Nephron (organoid): ENCODE measurements at regions not wholly inside any gene's neighbourhood (a gene's known extent, or its start where the extent isn't known, plus 50 kb on each side); places are given as distances from the start of the nearest gene placed in this dataset.
A peak's percentile ranks its signal among the peaks of the same experiment; 100 is the strongest.

Source experiments
- H3K27ac Mint-ChIP-seq, 3 experiments: 2 replicates each; pipeline ENCODE4 v1.8.0; 2020; ENCODE audit warnings: mixed read lengths in 3 of 3, mild to moderate bottlenecking in 2 of 3, moderate library complexity in 1 of 3
- H3K27me3 Mint-ChIP-seq: 2 replicates; pipeline ENCODE4 v1.8.0; 2021; ENCODE audit warnings: low read depth, mild to moderate bottlenecking, moderate library complexity, mixed read lengths
- H3K36me3 Mint-ChIP-seq: 2 replicates; pipeline ENCODE4 v1.8.0; 2020; ENCODE audit warnings: low read depth, mixed read lengths
- H3K4me1 Mint-ChIP-seq: 2 replicates; pipeline ENCODE4 v1.8.0; 2020; ENCODE audit warnings: mixed read lengths
- H3K4me3 Mint-ChIP-seq, 3 experiments: 2 replicates each; pipeline ENCODE4 v1.8.0; 2020; ENCODE audit warnings: mild to moderate bottlenecking in 3 of 3, mixed read lengths in 3 of 3, moderate library complexity in 2 of 3
- H3K9me3 Mint-ChIP-seq: 2 replicates; pipeline ENCODE4 v1.8.0; 2020; ENCODE audit warnings: mixed read lengths
- CTCF ChIP-seq, 3 experiments: fragments of 200-600 bp; sonication (generic); IDR thresholded peaks; one replicate each; pipeline ENCODE4 v1.5.0; 2021; ENCODE audit warnings: antibody characterized with exemption in 3 of 3; ENCODE audit not compliant: unreplicated experiment in 3 of 3

- Mint-ChIP-seq H3K27me3 (peaks cover 22% of the 10 kb centered on the region), H3K27ac (peak overlapping the region; percentile 21 to 94 (median 81)), H3K36me3 (no peaks in the 10 kb centered on the region), H3K4me3 (no peak overlapping the region), H3K4me1 (peaks cover 56% of the 10 kb centered on the region), H3K9me3 (no peaks in the 10 kb centered on the region)
- no peak for TF ChIP-seq CTCF (IDR thresholded peaks at IDR 0.05; ENCODE audit: unreplicated experiment in 3 of 3)
Measured at GRCh38 chr7:88095-88926, 104.1 kb upstream of the FAM20C start.

GRCh38 chr7:88927-89231, 103.5 kb upstream of the FAM20C start:
- peaks cover 24% of the 10 kb centered on the region for H3K27me3 Mint-ChIP-seq
- H3K4me1 Mint-ChIP-seq: peaks cover 56% of the 10 kb centered on the region
- peak overlapping the region; percentile 81 to 95 (median 94) for H3K27ac Mint-ChIP-seq
- peak overlapping the region in 1 of 3 experiments; percentile 10 for H3K4me3 Mint-ChIP-seq
- TF ChIP-seq CTCF (IDR thresholded peaks at IDR 0.05; ENCODE audit: unreplicated experiment in 3 of 3): no peak
- no peaks in the 10 kb centered on the region for H3K36me3 Mint-ChIP-seq
- no peaks in the 10 kb centered on the region for H3K9me3 Mint-ChIP-seq

- peak overlapping the region; percentile 94 to 95 (median 95) for H3K27ac Mint-ChIP-seq
- H3K27me3 Mint-ChIP-seq: peaks cover 25% of the 10 kb centered on the region
- H3K9me3 Mint-ChIP-seq: no peaks in the 10 kb centered on the region
- peaks cover 56% of the 10 kb centered on the region for H3K4me1 Mint-ChIP-seq
- TF ChIP-seq CTCF (IDR thresholded peaks at IDR 0.05; ENCODE audit: unreplicated experiment in 3 of 3): no peak
- H3K4me3 Mint-ChIP-seq: peak overlapping the region in 1 of 3 experiments; percentile 35
- no peaks in the 10 kb centered on the region for H3K36me3 Mint-ChIP-seq
Measured at GRCh38 chr7:89232-90019, 102.9 kb upstream of the FAM20C start.

- TF ChIP-seq CTCF (IDR thresholded peaks at IDR 0.05; ENCODE audit: unreplicated experiment in 3 of 3): no peak
- peak overlapping the region; percentile 94 to 95 (median 95) for H3K27ac Mint-ChIP-seq
Measured at GRCh38 chr7:90111-91063, 102.0 kb upstream of the FAM20C start.

GRCh38 chr7:91396-92175, 100.8 kb upstream of the FAM20C start:
- Mint-ChIP-seq H3K36me3 (no peaks in the 10 kb centered on the region), H3K4me3 (no peak overlapping the region), H3K4me1 (peaks cover 44% of the 10 kb centered on the region), H3K27ac (peak overlapping the region in 2 of 3 experiments; percentile 69 to 94), H3K27me3 (peaks cover 21% of the 10 kb centered on the region), H3K9me3 (no peaks in the 10 kb centered on the region)
- TF ChIP-seq CTCF (IDR thresholded peaks at IDR 0.05; ENCODE audit: unreplicated experiment in 3 of 3): no peak

More at GRCh38 chr7:90111-91063, 102.0 kb upstream of the FAM20C start:
- Mint-ChIP-seq H3K36me3 (no peaks in the 10 kb centered on the region), H3K4me3 (peak overlapping the region in 2 of 3 experiments; percentile 2 to 51), H3K9me3 (no peaks in the 10 kb centered on the region), H3K27me3 (peaks cover 21% of the 10 kb centered on the region), H3K4me1 (peaks cover 49% of the 10 kb centered on the region)
